ENCODE measurements at regions not wholly inside any gene's neighbourhood (a gene's known extent, or its start where the extent isn't known, plus 50 kb on each side); places are given as distances from the start of the nearest gene placed in this dataset.

DNA sequence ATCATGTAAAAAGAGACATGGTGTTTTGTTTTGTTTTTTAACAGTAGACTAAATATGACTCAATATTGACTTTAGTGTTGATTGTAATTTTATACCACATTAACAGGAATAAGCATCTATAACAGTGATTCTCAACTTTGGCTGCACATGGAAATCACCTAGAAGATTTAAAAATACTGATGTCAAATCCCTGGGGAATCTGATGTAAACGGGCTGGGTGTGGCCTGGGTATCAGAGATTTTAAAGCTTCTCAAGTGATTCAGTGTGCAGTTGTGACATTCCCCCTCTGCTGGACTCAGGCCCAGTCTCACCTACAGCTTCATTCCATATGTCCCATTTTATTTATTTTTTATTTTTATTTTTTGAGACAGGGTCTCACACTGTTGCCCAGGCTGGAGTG, 82.8 kb upstream of the ATP8B1 start:
- TF ChIP-seq EZH2phosphoT487 (IDR thresholded peaks at IDR 0.05; ENCODE audit: insufficient read depth, low read depth) (no peak), EZH2 (IDR thresholded peaks at IDR 0.05; ENCODE audit: insufficient read depth, poor library complexity, severe bottlenecking) (no peak)

Data from GM23248 (cell line).